T1000 (cell line): ENCODE measurements at regions not wholly inside any gene's neighbourhood (a gene's known extent, or its start where the extent isn't known, plus 50 kb on each side); places are given as distances from the start of the nearest gene placed in this dataset.
"Not testable (repeated sequence)": the region's sequence is repeated elsewhere in the genome, so short reads cannot be mapped to it uniquely, and the experiment has no call there.

Source experiments
- DNase-seq: peaks from one replicate; lab custom pipeline; 2025; ENCODE audit warnings: mixed read lengths; lab: John Stamatoyannopoulos, UW

DNA sequence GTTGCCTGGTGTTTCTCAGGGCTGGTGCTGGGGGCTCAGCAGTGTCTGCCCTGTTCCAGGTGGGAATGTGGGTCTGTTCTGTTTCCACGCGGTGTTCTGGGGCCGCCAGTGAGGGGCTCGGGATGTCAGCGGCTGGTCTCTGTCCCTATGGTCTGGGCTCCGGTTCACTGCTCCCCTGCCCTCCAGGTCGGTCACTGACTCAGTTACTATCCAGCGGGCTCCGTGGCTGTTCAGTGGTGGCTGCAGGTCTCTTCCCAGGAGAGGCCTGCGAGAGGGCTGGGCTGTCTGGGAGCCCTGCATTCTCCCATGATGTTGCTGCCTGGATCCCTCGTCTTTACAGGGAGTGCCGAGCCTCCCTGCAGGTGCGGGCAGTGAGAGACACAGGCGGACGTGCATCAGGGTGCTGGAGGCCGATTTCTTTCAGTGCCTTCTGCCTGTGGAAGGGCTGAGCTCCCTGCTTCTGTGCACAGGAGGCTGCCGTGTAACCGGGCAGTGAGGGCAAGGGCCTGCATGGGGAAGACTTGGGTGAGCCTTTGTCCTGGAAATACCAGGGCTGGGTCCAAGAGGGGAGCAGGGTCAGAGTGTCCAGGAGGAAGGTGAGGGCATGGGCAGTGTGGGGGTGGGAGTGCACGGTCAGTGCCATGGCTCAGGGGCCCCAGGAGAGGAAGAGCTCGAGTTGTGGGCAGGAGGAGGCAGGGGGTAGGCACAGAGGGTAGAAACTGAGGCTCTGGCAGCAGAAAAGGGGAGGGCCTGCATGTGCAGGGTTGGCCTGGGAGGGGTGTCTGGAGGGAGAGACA, 391.0 kb downstream of the TMEM121 start:
- DNase-seq = not testable (repeated sequence)

- DNase-seq = no peak
These were observed 391.6 kb downstream of the TMEM121 start for GRCh38 chr14:105917933-105918436.

DNA sequence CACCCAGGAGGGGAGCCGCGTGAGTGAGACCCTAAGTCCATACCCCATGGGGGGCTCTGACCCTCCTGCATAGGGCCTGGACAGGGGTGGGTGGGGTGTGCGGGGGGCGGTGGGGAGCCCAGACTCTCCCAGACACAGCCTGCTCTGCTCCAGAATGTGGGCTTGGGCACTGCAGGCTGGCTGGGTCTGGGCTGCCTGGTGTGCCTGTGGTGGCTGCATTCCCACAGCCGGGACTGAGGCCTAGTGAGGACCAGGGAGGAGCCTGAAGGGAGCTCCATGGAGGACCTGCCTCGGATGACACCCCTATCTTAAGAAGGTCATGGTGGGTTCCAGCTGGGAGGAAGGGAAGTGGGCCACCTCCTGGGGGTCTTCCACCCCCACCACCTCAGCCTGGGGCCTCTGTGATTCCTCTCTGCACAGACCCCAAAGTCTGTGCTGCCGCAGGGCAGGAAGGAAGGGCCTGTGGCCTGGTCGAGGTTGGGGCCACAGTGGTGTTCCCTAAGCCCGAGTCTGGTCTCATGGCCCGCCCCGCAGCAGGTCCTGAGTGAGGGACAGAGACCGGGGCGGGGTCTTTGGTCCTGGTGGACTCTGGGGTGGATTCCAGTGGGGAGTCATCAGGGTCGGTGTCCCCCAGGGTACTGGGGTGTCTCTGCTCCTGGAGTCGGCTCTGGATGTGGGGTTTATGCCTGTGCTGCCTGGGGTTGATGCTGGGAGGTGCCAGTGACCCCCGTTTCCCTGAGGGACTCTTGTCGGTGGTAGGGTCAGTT, 392.3 kb downstream of the TMEM121 start:
- DNase-seq = no peak

DNA sequence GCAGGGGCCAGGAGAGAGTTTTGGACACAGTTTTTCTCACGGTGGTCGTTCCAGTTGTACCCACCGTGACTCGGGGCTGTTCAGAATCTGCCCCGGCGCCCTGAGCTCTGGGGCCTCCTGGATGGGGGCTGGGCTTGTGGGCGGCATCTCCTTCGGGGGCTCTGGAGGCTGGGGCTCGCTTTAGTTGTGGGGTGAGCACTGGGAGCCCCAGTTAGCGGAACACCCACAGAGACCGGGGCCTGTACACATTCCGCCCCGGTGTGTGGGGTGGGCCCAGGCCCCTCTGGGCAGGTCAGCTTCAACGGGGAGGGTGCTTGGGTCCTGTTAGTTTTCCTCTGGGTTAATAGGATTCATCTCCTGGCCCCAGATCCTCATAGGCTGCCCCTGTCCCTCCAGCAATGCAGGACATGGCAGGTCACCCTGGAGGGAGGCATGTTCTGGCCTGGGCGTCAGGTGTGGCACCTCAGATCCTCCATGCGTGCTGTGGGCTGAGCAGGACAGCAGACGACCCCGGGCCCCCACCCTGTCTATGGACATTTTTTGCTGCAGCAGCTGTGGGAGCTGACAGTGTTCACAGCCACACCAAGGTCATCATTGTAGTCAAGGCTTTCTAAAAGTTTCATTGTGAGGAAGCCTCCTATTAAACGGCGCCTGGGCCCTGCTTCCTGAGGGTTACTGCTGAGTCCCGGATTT, 393.2 kb downstream of the TMEM121 start:
- no peak for DNase-seq

GRCh38 chr14:105920151-105920700, 393.8 kb downstream of the TMEM121 start:
- not testable (repeated sequence) for DNase-seq

GRCh38 chr14:105920803-105921755, 394.7 kb downstream of the TMEM121 start:
- not testable (repeated sequence) for DNase-seq

- DNase-seq = not testable (repeated sequence)
These were observed 395.4 kb downstream of the TMEM121 start for GRCh38 chr14:105921781-105922180.

GRCh38 chr14:105923520-105924191, 397.3 kb downstream of the TMEM121 start:
- DNase-seq = not testable (repeated sequence)

DNA sequence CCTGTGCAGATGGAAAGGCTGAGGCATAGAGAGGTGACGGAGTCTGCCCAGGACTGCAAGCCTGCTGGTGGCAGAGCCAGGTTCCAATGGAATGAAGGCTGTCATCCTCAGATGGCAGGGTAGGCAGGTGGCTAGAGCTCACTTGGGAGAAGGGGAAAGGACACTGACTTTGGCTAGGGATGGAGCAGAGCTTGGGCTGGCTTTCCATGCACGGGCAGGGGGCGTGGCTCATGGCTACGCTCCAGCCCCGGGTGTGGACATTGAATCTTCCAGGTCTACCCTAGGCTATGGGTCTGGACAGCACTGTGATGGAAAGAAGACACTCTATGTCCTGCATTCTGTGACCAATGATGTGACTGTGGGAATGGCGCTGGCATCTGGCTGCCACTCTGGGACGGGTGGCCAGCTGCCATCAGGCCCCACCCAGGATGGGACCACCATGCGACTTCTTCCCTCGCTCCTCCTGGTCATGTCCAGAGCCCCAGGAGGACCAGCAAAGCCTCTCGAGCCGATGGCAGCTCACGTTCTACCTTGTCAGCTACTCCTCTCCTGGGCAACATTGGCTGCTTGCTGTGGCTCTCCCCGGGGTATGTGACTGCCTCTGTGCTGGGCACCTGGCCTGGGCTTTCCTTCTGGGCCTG, 398.7 kb downstream of the TMEM121 start:
- DNase-seq = no peak

GRCh38 chr14:105925615-105926372, 399.4 kb downstream of the TMEM121 start:
- no peak for DNase-seq

DNA sequence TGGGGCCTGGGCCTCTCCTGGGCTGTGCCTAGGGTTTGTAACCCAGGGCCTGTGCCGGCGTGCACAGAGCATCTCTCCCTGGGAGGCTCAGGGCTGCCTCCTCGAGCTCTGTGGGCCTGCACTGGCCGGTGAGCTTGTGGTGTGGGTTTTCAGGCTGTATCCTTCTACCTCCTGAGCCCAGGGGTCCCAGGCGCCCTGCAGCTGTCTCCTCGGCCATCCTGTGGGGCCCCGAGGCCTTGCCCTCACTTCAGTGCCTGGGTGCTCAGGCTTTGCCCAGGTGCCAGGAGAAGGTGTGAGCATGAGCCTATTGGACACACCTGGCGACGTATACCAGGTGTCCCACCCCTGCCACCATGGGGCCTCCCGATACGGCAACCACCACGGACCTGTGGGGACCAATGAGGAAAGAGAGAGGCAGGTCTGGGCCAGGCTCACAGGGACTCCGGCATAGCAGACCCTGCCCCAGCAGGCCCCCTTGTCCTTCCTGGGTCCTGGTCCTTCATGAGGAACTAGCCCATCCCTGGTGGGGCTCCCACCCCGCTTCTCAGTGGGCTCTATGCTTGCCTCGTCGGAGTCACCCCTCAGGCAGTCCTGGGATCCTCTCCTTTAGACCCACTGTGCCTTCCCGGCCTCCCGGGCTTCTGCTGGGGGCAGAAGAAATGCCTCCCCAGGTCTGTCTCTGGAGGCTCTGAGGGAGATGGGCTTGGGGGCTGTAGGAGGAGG, 400.2 kb downstream of the TMEM121 start:
- no peak for DNase-seq

DNA sequence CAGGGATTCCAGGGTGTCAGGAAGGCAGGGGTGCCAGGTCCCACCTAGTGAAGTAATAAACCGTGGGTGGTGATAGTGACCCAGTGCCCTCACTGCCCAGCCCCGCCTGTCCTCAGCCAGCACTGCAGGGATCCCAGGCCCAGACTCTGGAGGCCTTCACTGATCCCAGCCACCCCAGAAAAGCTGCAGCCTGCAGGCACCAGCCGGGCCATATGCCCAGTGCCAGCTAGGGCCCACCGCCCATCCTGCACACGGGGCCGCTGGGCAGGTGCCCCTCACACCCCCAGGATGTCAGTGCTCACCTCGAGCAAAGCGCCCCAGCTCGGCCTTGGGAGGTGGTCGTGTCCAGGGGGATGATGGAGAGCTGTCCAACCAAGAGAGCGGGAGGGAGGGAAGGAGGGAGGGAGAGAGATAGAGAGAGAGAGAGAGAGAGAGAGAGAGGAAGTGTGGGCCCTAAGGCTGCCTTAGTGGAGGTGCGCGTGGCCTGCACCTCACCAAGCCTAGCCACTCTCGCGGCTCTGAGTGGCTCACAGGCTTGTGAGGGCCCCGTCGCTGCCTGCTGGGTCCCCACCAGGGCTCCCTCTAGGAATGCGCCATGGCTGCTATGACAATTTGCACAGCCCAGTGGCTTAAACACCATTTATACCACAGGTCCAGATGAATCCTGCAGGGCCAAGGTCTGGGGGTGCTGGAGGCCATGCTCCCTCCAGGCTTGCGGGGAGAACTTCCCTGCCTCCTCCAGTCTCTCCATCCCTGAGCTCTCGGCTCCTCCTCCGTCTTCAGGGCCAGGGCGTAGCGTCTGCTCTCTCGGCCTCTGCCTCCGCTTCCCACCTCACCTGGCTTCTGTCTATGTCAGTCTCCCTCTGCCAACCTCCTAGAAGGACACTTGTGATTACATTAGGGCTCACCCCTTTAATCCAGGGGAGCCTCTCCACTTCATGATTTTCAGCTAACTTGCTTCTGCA, 401.0 kb downstream of the TMEM121 start:
- no peak for DNase-seq

GRCh38 chr14:105928171-105929111, 402.1 kb downstream of the TMEM121 start:
- DNase-seq = not testable (repeated sequence)

DNA sequence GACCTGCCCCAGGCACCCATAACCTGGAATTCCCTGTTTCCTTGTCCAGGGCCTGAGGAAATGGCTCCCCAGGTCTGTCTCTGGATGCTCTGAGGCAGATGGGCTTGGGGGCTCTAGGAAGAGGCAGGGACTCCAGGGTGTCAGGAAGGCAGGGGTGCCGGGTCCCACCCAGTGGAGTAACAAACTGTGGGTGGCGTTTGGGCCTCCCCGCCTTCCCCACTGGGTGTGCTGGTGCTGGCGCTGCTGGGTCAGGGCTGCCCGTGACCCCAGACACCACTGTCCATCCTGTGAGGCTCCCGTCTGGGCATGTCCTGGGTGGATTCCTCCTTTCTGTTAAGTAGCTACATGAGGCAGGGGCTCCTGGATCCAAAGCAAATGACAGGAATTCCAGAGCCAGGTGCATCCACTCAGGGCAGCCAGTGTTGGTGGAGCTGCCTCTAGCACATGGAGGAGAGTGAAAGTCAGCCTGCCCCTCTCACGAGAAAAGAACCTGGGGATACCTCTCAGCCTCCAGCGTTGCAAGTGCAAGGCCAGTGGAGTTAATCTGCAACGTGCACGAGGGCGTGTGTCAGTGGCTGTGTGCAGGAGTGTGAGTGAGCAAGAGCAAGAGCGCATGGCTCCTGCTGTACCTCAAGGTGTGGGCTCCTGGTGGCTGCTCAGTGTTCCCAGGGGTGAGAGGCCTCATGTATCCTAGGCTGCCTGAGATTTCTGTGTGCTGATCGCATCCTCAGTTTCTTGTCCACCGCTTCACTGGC, 403.1 kb downstream of the TMEM121 start:
- DNase-seq = no peak

DNA sequence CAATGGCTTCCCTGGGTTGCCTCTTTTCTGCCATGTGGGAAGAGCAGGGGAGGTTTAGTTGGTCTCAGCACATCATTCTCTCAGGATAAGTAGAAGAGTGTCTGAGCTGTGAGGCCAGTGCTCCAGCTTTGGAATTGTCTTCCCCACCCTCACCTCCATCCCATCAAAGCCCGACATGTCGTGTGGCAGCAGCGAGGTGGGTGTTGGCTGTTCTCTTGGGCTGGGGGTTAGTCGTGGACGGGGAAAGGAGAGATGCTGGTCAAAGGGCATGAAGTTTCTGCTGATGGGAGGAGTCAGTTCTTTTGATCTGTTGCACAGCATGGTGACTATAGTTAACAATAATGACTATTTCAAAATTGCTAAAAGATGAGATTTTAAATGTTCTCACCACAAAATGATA, 404.2 kb downstream of the TMEM121 start:
- no peak for DNase-seq
